HG03521 (cell line): ENCODE measurements at regions not wholly inside any gene's neighbourhood (a gene's known extent, or its start where the extent isn't known, plus 50 kb on each side); places are given as distances from the start of the nearest gene placed in this dataset.
"Not testable (repeated sequence)": the region's sequence is repeated elsewhere in the genome, so short reads cannot be mapped to it uniquely, and the experiment has no call there.

Source experiments
- ATAC-seq: cut with Tn5 transposase; IDR thresholded peaks from one replicate; pipeline ENCODE4 v1.9.1; 2021; ENCODE audit warnings: mild to moderate bottlenecking, moderate library complexity; ENCODE audit not compliant: unreplicated experiment

DNA sequence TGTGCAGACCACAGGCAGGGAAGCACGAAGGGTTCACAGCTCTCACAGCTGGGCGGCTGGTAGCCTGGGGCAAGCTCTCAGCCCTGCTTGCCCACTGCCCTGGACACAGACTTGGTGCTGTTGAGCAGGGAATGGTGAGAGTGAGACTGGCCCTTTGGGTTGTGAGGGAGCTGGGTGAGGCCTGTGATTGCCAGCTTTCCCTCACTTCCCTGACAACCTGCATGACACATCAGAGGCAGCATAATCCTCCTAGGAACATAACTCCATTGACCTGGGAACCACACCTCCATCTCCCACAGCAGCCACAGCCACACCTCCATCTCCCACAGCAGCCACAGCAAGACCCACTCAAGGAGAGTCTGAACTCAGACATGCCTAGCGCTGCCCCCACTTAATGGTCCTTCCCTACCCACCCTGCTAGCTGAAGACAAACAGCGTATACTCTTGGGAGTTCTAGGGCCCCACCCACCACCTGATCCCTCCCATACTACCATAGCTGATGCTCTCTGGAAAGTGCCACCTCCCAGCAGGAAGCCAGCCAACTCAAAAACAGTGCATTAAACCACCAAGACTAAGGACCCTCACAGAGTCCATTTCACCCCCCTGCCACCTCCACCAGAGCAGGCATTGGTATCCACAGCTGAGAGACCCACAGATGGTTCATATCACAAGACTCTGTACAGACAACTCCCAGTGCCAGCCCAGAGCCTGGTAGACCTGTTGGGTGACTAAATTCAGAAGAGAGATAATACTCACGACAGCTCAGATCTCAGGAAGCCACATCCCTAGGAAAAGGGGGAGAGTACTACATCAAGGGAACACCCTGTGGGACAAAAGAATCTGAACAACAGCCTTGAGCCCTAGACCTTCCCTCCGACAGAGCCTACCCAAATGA, 60.2 kb upstream of the PRSS3 start:
- ATAC-seq, result not testable (repeated sequence)

DNA sequence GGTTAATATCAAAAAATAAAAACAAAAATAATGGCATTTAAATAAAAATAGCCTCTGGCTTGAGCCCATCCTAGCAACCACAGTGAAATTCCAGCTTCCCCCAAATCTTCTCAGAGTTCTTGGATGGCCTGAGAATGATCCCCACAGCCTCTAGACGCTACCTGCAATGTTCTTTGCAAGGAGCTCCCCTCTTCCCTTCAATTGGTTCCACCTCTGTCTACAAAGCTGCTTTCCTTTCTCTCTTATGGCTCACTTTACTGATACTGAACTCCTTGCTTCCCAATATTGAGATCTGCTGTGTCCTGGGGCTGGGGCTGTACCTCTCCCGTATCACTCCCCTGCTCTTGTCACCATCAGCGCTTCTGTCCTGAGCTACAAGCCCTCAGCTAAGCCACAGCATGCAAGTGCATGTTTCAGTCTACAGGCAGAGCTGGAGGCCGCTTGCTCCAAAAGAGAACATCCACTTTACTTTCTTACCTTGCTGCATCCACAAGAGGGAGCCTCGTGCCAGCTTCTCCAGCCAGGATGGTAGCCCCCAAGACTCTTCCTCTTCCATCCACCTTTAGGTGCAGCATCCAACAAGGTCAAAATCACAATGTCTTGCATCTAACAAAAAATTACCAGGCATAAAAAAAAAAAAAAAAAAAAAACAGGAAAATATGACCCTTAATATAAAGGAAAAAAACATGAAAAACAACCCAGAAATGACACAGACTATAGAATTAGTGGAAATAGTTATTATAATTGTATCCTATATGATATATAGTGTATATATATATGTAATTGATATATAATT, 57.4 kb upstream of the PRSS3 start:
- ATAC-seq, result no peak

DNA sequence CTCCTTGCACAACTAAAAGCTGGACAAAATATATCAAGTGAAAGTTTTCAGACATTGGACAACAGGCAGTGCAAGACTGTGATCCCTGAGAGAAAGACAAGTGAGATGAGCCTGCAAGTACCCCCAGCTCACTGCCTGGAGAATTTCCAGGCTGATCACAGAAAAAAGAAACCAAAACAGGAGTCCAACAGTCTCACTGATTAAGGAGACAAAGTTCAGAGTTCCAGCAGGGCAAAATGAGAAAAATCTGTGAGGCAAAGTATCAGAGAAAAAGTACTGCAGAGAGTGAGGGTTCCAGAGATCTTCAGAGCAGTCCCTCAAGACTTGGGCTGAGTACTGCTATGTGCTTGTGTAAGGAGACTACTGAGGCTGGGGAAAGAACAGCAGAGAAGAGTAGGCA, 56.0 kb upstream of the PRSS3 start:
- ATAC-seq, result no peak

DNA sequence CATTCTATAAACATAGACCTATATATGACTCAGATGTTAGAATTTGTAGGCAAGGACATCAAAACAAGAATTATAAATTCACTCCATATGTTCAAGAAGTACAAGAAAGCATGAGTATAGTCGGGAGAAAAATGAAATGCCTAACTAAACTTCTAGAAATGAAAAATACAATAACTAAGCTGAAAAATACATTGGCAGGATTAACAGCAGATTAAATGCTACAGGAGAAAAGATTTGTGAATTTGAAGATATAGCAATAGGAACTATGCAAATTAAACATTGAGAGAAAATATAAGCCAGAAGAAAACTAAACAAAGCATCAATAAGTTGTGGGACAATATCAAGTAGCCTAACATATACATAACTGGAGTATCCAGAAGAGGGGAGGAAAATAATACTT, 55.3 kb upstream of the PRSS3 start:
- ATAC-seq, result no peak

DNA sequence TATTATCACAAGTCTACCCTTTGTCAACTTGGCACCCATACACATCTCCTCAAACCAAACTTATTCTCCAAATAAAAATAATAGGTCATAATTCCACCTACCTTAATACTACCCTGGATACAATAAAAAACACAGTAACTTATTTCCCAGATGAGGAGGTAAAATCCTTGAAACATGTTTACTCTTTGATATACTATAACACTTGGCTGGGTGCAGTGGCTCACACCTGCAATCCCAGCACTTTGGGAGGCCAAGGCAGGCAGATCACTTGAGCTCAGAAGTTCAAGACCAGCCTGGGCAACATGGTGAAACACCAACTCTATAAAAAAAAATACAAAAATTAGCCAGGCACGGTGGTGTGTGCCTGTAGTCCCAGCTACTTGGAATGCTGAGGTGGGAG, 54.4 kb upstream of the PRSS3 start:
- not testable (repeated sequence) for ATAC-seq

DNA sequence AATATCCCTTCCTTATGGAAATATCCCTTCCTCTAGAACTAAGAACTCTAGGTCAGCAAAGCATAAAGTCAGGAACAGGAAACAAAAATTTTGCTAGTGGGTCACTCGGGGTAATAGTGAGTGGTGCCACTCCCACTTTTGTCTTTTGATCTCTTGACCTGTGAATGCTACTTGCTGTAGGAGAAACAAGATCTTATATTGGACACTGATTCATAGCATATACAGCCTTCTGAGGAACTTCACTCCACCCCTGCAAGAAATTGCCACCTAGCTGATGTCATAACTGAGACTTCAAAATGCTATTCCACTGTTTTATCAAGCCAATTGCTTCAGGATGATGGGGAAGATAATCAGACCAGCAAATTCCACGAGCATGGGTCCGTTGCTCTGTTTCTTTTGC, 53.3 kb upstream of the PRSS3 start:
- no peak for ATAC-seq

DNA sequence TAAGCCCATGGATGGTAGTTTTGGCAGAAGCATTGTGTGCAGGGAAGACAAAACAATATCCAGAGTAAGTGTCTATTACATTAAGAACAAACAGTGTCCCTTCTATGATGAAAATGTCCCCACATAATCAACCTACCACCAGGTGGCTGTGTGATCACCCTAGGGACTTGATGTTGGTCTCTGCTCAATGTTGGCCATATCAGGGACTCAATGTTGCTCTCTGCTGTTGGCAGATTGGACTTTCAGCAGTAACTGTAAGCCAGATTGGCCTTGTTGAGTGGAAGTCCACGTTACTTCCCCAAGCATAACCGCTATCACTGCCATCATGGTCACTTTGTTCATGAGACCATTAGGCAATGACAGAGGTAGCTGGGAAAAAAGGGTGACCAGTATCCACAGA, 52.8 kb upstream of the PRSS3 start:
- no peak for ATAC-seq
